Osteoblast (primary cell): ENCODE measurements at regions not wholly inside any gene's neighbourhood (a gene's known extent, or its start where the extent isn't known, plus 50 kb on each side); places are given as distances from the start of the nearest gene placed in this dataset.

Experiments used
- DNase-seq: peaks from one replicate; pipeline ENCODE4 v3.0.0; 2011; ENCODE audit warnings: low spot score, mixed read lengths; ENCODE audit not compliant: insufficient read length; ENCODE audit errors: missing footprints
- H2AFZ ChIP-seq: 2 replicates; pipeline ENCODE4 v1.6.0; 2011; ENCODE audit warnings: mild to moderate bottlenecking, low read length
- H3K27ac ChIP-seq: 2 replicates; pipeline ENCODE4 v1.5.1; 2011; ENCODE audit warnings: mild to moderate bottlenecking, low read depth, low read length, moderate library complexity
- H3K27me3 ChIP-seq: 2 replicates; pipeline ENCODE4 v1.6.0; 2012; ENCODE audit warnings: mild to moderate bottlenecking, control low read depth, inconsistent platforms, low read length, moderate library complexity; ENCODE audit not compliant: insufficient read depth
- H3K36me3 ChIP-seq: 2 replicates; pipeline ENCODE4 v1.5.1; 2011; ENCODE audit warnings: mild to moderate bottlenecking, low read length, control low read depth, moderate library complexity; ENCODE audit not compliant: insufficient read depth
- H3K4me1 ChIP-seq: 2 replicates; pipeline ENCODE4 v1.5.1; 2011; ENCODE audit warnings: mild to moderate bottlenecking, low read length, control low read depth, moderate library complexity; ENCODE audit not compliant: insufficient read depth
- H3K4me2 ChIP-seq: 2 replicates; pipeline ENCODE4 v1.6.0; 2011; ENCODE audit warnings: mild to moderate bottlenecking, low read length; ENCODE audit not compliant: insufficient read depth
- H3K4me3 ChIP-seq: fragments of 200-600 bp; sonication (generic); 3 replicates; pipeline ENCODE4 v1.5.1; 2012; ENCODE audit warnings: mild to moderate bottlenecking, low read length, inconsistent platforms; ENCODE audit not compliant: insufficient read depth
- H3K79me2 ChIP-seq: 2 replicates; pipeline ENCODE4 v1.6.0; 2012; ENCODE audit warnings: mild to moderate bottlenecking, low read length, control low read depth, inconsistent platforms; ENCODE audit not compliant: insufficient read depth
- H3K9me3 ChIP-seq: 2 replicates; pipeline ENCODE4 v1.5.1; 2011; ENCODE audit warnings: low read depth, low read length, control low read depth
- H4K20me1 ChIP-seq: 2 replicates; pipeline ENCODE4 v1.6.0; 2012; ENCODE audit warnings: mild to moderate bottlenecking, low read length, control low read depth; ENCODE audit not compliant: insufficient read depth
- TF ChIP-seq, protein P1 (sequence below): IDR thresholded peaks from 2 replicates; pipeline ENCODE4 v1.5.1; 2011; ENCODE audit warnings: mild to moderate bottlenecking, low read depth, low read length, moderate library complexity; ENCODE audit errors: extremely low read depth

DNA sequence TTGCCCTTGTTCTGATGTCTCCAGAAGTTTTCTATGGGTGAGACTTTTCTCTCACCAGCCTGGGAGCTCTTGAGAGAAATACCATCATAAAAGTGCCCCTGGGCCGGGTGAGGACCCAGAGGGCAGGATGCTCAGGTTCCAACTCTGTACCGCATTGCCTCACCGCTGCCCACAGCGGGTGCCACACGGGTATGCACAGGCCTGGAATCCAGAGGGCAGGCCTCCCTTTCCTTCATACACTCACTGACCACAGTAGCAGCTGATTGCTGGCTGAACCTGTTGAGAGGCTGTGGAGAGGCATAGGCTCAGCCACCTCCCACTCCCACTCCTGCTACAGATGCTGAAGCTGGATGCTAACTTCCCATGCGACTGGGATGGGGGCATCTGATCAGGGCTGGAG is 293.8 kb downstream of the CYP26B1 start:
- Histone ChIP-seq H3K27me3 (peaks cover 16% of the 10 kb centered on the region), H3K9me3 (no peaks in the 10 kb centered on the region), H3K4me2 (no peak overlapping the region), H3K79me2 (no peaks in the 10 kb centered on the region), H3K4me3 (no peak overlapping the region), H3K4me1 (no peaks in the 10 kb centered on the region), H3K27ac (no peak overlapping the region), H3K36me3 (no peaks in the 10 kb centered on the region), H2AFZ (no peak overlapping the region), H4K20me1 (no peaks in the 10 kb centered on the region)
- no peak for DNase-seq
- TF ChIP-seq, protein P1, sequence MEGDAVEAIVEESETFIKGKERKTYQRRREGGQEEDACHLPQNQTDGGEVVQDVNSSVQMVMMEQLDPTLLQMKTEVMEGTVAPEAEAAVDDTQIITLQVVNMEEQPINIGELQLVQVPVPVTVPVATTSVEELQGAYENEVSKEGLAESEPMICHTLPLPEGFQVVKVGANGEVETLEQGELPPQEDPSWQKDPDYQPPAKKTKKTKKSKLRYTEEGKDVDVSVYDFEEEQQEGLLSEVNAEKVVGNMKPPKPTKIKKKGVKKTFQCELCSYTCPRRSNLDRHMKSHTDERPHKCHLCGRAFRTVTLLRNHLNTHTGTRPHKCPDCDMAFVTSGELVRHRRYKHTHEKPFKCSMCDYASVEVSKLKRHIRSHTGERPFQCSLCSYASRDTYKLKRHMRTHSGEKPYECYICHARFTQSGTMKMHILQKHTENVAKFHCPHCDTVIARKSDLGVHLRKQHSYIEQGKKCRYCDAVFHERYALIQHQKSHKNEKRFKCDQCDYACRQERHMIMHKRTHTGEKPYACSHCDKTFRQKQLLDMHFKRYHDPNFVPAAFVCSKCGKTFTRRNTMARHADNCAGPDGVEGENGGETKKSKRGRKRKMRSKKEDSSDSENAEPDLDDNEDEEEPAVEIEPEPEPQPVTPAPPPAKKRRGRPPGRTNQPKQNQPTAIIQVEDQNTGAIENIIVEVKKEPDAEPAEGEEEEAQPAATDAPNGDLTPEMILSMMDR: no peak

DNA sequence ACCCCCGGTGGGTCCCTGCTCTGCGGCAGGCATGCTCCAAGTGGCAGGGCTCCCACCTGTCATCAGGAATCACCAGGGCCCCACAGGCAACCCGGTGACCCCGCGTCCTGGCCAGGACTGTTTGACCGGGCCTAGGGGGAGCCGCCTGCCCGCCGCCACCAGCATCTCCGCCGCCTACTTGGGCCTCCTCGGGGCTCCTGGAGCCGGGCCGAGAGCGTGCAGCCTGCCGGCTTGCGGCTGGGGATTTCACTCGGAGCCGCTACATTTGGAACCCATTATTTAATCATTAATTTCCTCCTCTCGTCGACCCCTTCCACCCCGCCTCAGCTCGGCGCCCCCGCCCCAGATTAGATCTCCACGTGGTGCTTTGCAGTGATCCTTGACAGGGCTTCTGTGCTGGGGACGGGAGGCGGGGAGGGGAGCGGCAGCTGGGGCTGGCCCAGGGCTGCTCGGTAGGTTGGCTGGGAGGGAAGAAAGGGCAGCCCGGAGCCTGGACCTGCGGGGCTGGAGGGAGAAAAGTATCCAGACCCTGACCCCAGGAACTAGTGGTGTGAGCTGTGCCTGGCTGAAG is 295.4 kb downstream of the CYP26B1 start:
- Histone ChIP-seq H3K4me2 (no peak overlapping the region), H4K20me1 (no peaks in the 10 kb centered on the region), H3K9me3 (no peaks in the 10 kb centered on the region), H3K79me2 (no peaks in the 10 kb centered on the region), H3K27me3 (peaks cover 16% of the 10 kb centered on the region), H3K36me3 (no peaks in the 10 kb centered on the region), H3K4me1 (peaks cover under 1% of the 10 kb centered on the region), H3K27ac (no peak overlapping the region), H3K4me3 (no peak overlapping the region), H2AFZ (no peak overlapping the region)
- TF ChIP-seq, protein P1: no peak
- DNase-seq: no peak

DNA sequence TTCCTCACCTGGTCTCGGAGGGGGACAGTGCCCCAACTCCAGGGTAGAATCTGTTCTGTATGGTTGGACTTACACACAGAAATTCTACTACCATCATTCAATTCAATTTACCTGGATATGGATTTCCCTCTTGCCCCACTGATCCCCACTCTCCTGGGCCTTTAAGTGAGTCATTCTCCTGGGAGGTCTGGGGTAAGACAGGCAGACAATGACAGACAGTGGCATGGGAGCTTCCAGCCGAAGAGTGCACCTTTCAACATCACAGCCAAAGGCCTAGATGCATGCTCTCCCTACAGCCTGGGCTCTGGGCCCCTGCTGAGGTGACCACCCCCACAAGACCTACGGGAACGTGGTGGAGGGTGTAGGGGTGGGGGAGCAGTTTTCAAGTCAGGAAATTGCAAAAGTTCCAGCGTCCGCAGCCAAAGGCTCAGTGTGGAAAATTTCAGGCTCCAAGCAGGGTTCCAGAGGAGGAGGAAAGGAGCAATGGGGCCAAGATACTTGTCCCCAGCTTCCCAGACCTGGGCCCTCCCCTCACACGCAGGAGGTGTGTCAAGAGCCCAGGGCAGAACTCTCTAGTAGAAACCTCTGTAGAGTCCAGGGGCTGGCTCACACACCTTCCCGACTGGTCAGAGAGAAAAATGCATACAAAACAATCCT is 296.4 kb downstream of the CYP26B1 start:
- no peak overlapping the region for H3K27ac ChIP-seq
- H3K79me2 ChIP-seq: no peaks in the 10 kb centered on the region
- DNase-seq: no peak
- H4K20me1 ChIP-seq: no peaks in the 10 kb centered on the region
- peaks cover 9% of the 10 kb centered on the region for H3K4me1 ChIP-seq
- no peak overlapping the region for H2AFZ ChIP-seq
- H3K4me3 ChIP-seq: no peak overlapping the region
- TF ChIP-seq, protein P1: no peak
- H3K9me3 ChIP-seq: no peaks in the 10 kb centered on the region
- no peaks in the 10 kb centered on the region for H3K36me3 ChIP-seq
- no peak overlapping the region for H3K4me2 ChIP-seq
- peaks cover 16% of the 10 kb centered on the region for H3K27me3 ChIP-seq

DNA sequence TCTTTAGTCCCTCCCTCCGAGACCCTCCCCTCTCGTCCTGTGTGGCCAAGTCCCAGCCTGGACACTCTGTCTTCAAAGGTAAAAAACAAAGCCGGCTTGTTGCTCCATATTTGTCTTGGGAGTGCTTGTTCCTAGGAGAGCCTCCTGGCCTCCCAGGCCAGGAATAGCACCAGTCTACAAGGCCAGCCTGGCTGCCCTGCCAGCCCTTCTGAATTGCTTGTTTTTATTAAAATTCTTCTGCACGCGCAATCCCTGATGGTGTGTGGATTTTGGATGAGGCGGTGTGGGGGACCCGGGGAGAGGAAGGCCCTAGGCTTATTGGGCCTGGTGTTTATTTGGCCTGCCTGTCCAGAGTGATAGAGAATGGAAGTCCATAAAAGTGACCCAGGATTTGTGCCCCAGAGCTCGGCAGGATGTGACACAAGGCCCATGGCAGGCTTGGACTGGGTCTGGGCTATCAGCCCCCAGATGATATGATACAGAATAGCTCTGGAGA is 297.3 kb downstream of the CYP26B1 start:
- peaks cover 16% of the 10 kb centered on the region for H3K27me3 ChIP-seq
- no peak overlapping the region for H3K4me2 ChIP-seq
- H3K4me1 ChIP-seq: peaks cover 9% of the 10 kb centered on the region
- no peak for DNase-seq
- no peaks in the 10 kb centered on the region for H3K79me2 ChIP-seq
- TF ChIP-seq, protein P1: no peak
- H3K27ac ChIP-seq: no peak overlapping the region
- H3K9me3 ChIP-seq: no peaks in the 10 kb centered on the region
- H3K36me3 ChIP-seq: no peaks in the 10 kb centered on the region
- H4K20me1 ChIP-seq: no peaks in the 10 kb centered on the region
- no peak overlapping the region for H3K4me3 ChIP-seq
- H2AFZ ChIP-seq: no peak overlapping the region
